Osteoblast (primary cell): ENCODE measurements at regions not wholly inside any gene's neighbourhood (a gene's known extent, or its start where the extent isn't known, plus 50 kb on each side); places are given as distances from the start of the nearest gene placed in this dataset.
"Not testable (repeated sequence)": the region's sequence is repeated elsewhere in the genome, so short reads cannot be mapped to it uniquely, and the experiment has no call there.

Experiments
- DNase-seq: peaks from one replicate; pipeline ENCODE4 v3.0.0; 2011; ENCODE audit warnings: low spot score, mixed read lengths; ENCODE audit not compliant: insufficient read length; ENCODE audit errors: missing footprints
- H2AFZ ChIP-seq: 2 replicates; pipeline ENCODE4 v1.6.0; 2011; ENCODE audit warnings: mild to moderate bottlenecking, low read length
- H3K27ac ChIP-seq: 2 replicates; pipeline ENCODE4 v1.5.1; 2011; ENCODE audit warnings: mild to moderate bottlenecking, low read depth, low read length, moderate library complexity
- H3K27me3 ChIP-seq: 2 replicates; pipeline ENCODE4 v1.6.0; 2012; ENCODE audit warnings: mild to moderate bottlenecking, control low read depth, inconsistent platforms, low read length, moderate library complexity; ENCODE audit not compliant: insufficient read depth
- H3K36me3 ChIP-seq: 2 replicates; pipeline ENCODE4 v1.5.1; 2011; ENCODE audit warnings: mild to moderate bottlenecking, low read length, control low read depth, moderate library complexity; ENCODE audit not compliant: insufficient read depth
- H3K4me1 ChIP-seq: 2 replicates; pipeline ENCODE4 v1.5.1; 2011; ENCODE audit warnings: mild to moderate bottlenecking, low read length, control low read depth, moderate library complexity; ENCODE audit not compliant: insufficient read depth
- H3K4me2 ChIP-seq: 2 replicates; pipeline ENCODE4 v1.6.0; 2011; ENCODE audit warnings: mild to moderate bottlenecking, low read length; ENCODE audit not compliant: insufficient read depth
- H3K4me3 ChIP-seq: fragments of 200-600 bp; sonication (generic); 3 replicates; pipeline ENCODE4 v1.5.1; 2012; ENCODE audit warnings: mild to moderate bottlenecking, low read length, inconsistent platforms; ENCODE audit not compliant: insufficient read depth
- H3K79me2 ChIP-seq: 2 replicates; pipeline ENCODE4 v1.6.0; 2012; ENCODE audit warnings: mild to moderate bottlenecking, low read length, control low read depth, inconsistent platforms; ENCODE audit not compliant: insufficient read depth
- H3K9me3 ChIP-seq: 2 replicates; pipeline ENCODE4 v1.5.1; 2011; ENCODE audit warnings: low read depth, low read length, control low read depth
- H4K20me1 ChIP-seq: 2 replicates; pipeline ENCODE4 v1.6.0; 2012; ENCODE audit warnings: mild to moderate bottlenecking, low read length, control low read depth; ENCODE audit not compliant: insufficient read depth

DNA sequence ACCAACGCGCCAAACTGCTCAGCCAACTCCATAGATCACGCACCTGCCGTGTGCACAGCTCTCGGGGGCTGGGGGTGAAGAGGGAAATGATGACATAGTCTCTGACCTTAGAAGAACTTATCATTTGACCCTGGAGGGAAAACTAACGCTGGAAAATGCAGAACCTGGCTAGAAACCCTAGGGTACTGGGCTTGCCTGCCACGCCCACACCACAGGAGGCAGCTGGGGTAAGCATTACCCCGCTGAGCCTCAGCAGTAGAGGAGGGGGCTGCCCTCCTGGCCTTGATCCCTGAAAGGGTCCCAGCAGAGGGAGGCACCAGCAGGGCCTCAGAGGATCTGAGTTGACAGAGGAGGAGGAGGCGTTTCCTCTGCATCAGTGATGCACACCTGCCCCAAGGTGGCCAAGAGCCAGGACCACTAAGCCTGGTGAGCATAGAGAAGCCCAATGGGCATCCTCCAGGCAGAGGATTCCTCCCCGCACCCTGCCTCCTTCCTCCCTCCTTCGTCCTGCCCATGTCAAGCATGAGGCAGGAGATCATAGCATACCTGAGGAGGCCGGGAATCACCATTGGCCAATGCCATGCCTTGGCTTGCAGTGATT lies 135.5 kb downstream of the TNFRSF13B start:
- H3K27ac ChIP-seq, H3K4me2 ChIP-seq, H3K4me1 ChIP-seq, H2AFZ ChIP-seq, H4K20me1 ChIP-seq, DNase-seq, H3K9me3 ChIP-seq, H3K27me3 ChIP-seq, H3K79me2 ChIP-seq, H3K4me3 ChIP-seq, H3K36me3 ChIP-seq: not testable (repeated sequence)

GRCh38 chr17:16833517-16833916 lies 138.4 kb downstream of the TNFRSF13B start:
- not testable (repeated sequence) for H4K20me1 ChIP-seq, H3K9me3 ChIP-seq, H3K27ac ChIP-seq, DNase-seq, H3K4me1 ChIP-seq, H3K36me3 ChIP-seq, H3K4me2 ChIP-seq, H2AFZ ChIP-seq, H3K4me3 ChIP-seq, H3K79me2 ChIP-seq, H3K27me3 ChIP-seq

DNA sequence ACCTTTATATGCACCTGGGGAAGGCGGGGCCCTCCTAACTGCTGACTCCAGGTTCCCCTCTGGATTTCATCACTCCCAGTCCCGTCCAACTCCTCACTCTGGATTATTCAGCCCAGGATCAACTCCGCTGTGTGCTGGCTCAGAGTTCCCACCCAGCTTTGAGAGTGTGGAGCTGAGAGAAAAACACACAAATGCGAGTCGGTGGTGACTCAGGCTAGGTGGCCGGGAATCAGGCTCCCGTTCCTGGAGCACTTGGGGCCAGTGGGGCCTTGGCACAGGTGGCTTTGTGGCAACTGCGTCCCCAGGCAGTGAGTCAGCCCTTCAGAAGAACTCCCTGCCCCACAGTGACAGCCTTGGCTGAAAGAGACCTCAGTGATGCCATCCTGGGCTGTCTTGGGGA lies 139.1 kb downstream of the TNFRSF13B start:
- H3K4me1 ChIP-seq, H4K20me1 ChIP-seq, H3K4me2 ChIP-seq, H3K27me3 ChIP-seq, H2AFZ ChIP-seq, H3K27ac ChIP-seq, H3K79me2 ChIP-seq, H3K4me3 ChIP-seq, H3K36me3 ChIP-seq, H3K9me3 ChIP-seq, DNase-seq: not testable (repeated sequence)

GRCh38 chr17:16832206-16832605 lies 139.7 kb downstream of the TNFRSF13B start:
- H3K79me2 ChIP-seq, DNase-seq, H3K27me3 ChIP-seq, H3K9me3 ChIP-seq, H3K4me2 ChIP-seq, H3K36me3 ChIP-seq, H2AFZ ChIP-seq, H3K4me1 ChIP-seq, H4K20me1 ChIP-seq, H3K27ac ChIP-seq, H3K4me3 ChIP-seq: not testable (repeated sequence)

- H3K36me3 ChIP-seq, H3K27me3 ChIP-seq, H4K20me1 ChIP-seq, H3K4me1 ChIP-seq, H3K4me2 ChIP-seq, H2AFZ ChIP-seq, H3K79me2 ChIP-seq, H3K9me3 ChIP-seq, H3K4me3 ChIP-seq, H3K27ac ChIP-seq, DNase-seq: not testable (repeated sequence)
These were observed 140.7 kb downstream of the CCDC144A start for GRCh38 chr17:16830770-16831169.

DNA sequence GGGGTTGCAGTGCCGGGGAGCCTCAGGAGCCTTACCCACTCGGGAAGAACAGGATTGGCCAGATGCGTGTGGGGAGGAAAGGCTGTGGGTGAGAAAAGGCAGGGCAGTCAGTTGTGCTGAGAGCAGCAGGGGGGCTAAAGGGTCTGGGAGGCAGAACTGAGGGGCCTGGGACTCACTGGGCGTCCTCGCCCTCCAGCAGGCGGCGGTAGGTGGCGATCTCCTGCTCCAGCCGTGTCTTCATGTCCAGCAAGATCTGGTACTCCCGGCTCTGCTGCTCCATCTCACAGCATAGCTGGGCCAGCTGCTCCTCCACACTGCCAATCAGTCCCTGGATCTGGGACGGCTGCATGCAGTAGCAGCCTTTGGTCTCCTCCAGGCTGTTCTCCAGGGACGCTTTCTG lies 140.2 kb downstream of the CCDC144A start:
- not testable (repeated sequence) for H3K4me3 ChIP-seq, H3K27me3 ChIP-seq, H2AFZ ChIP-seq

More for the DNA sequence above, 140.2 kb downstream of the CCDC144A start:
- not testable (repeated sequence) for H3K4me1 ChIP-seq, H3K36me3 ChIP-seq, H3K79me2 ChIP-seq, DNase-seq, H3K9me3 ChIP-seq, H3K4me2 ChIP-seq, H3K27ac ChIP-seq, H4K20me1 ChIP-seq
